Jurkat, Clone E6-1 (cell line): ENCODE measurements at regions not wholly inside any gene's neighbourhood (a gene's known extent, or its start where the extent isn't known, plus 50 kb on each side); places are given as distances from the start of the nearest gene placed in this dataset.

Experiments used
- DNase-seq: peaks from one replicate; pipeline ENCODE4 v3.0.0-alpha.2; 2011; ENCODE audit warnings: low read depth, low spot score
- H3K4me3 ChIP-seq: 2 replicates; pipeline ENCODE4 v1.5.1; 2011; ENCODE audit warnings: mild to moderate bottlenecking, low read length, control low read depth, moderate library complexity

DNA sequence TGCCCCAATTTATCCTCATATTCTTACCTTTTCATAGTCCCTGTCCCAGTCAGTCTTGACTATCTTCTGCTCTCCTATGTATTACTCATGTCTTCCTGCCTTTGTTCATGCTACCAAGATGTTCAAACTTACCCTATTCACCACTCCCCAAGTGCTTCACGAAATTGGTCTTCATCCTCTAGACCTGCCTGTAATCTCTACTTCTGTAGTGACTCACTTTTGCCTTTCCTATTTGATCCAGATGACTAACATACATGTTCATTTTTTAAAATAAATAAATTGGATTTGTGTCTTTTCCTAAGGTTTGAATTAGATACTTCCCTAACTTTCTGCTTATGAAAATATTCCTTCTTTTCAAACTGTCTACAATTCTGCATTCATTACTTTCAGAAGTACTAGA is 107.7 kb upstream of the PPM1H start:
- H3K4me3 ChIP-seq: no peak overlapping the region
- no peak for DNase-seq

GRCh38 chr12:63041601-63042000 is 106.7 kb upstream of the PPM1H start:
- no peak overlapping the region for H3K4me3 ChIP-seq
- no peak for DNase-seq

DNA sequence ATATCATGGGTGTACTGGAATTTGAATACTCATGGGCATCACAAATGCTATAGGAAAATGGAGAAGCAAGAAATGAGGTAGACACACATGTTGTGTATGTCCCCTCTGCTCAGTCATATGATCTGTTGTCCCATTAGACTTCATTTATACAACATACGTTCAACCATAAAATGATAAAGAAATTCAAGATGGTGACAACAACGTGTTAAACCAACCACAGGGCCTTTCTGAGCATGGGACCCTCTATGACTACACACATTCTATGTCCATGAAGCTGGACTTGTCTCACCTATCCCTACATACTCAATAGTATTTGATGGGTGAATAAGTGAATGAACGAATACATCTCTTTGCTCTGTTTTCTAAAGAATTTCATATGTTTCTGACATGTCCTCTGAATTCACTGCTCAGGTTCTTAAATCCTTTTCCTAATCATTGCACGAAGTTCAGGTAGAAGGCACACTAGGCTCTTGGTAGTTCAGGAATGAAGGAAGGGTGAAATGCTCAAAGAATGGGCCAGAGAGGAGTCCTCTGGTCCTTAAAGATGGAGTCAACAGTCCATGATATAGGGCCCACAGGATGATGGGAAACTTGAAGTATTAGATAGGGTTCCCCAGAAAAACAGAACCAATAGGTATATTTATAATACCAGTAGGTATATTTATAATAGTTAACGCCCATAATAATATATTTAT is 105.7 kb upstream of the PPM1H start:
- DNase-seq: no peak

DNA sequence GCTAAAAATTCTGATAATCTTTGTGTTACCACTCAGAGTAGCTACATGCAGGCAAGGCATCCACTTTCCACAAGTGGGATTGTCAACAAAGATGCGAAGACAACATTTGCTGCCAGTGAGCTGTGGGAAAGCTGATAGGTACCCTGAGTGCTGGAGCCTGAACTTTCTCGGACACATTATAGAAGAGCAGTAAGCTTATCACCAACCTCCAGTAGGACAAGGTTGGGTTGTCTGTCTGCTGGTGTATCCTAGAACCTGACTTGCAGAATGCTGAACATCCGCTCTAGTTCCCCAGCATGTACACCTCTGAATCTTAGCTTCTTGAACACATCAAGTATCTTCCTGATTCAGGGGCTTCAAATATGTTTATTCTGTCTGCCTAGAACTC is 103.8 kb upstream of the PPM1H start:
- no peak overlapping the region for H3K4me3 ChIP-seq
- DNase-seq: no peak

More for the DNA sequence above, 105.7 kb upstream of the PPM1H start:
- no peak overlapping the region for H3K4me3 ChIP-seq

- DNase-seq: no peak
- no peak overlapping the region for H3K4me3 ChIP-seq
These were observed 103.1 kb upstream of the PPM1H start for GRCh38 chr12:63037746-63038712.

GRCh38 chr12:63036974-63037335 is 102.0 kb upstream of the PPM1H start:
- no peak overlapping the region for H3K4me3 ChIP-seq
- no peak for DNase-seq

GRCh38 chr12:63036216-63036973 is 101.4 kb upstream of the PPM1H start:
- no peak overlapping the region for H3K4me3 ChIP-seq
- DNase-seq: no peak

- no peak overlapping the region for H3K4me3 ChIP-seq
- no peak for DNase-seq
These were observed 99.7 kb upstream of the PPM1H start for GRCh38 chr12:63034601-63035000.

- no peak for DNase-seq
- H3K4me3 ChIP-seq: no peak overlapping the region
These were observed 94.7 kb upstream of the PPM1H start for GRCh38 chr12:63029676-63030075.

GRCh38 chr12:63028951-63029350 is 94.0 kb upstream of the PPM1H start:
- H3K4me3 ChIP-seq: no peak overlapping the region
- no peak for DNase-seq

DNA sequence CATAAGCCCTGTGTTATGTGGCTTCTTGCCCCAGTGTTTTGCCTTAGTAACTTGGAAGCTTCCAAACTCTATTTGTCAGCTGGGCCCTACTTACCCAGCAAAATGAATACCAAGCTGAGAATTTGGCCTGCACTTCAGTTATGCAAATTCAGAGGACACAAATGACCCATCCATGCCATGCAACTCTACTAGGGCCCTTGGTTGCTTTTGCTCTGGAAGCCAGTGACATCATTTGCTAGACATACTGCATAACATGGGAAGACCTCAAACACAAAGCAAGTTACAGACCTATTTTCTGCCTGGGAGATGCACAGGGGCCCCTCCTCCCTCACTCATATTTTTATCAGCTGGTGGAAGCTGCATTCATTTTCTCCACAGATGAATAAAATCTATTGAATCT is 90.2 kb upstream of the PPM1H start:
- no peak for DNase-seq
- H3K4me3 ChIP-seq: no peak overlapping the region

DNA sequence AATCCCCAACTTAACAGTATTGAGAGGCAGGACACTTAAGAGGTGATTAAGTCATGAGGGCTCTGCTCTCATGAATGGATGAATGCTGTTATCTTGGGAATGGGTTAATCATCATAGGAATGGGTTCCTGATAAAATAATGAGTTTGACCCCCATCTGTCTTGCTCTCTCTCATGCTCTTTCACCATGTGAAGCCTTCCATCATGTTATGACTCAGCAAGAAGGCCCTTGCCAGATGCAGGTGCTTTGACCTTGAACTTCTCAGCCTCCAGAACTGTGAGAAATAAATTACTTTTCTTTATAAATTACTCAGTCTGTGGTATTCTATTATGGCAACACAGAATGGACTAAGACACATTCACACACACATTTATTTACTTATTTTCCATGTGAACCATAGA is 89.0 kb upstream of the PPM1H start:
- no peak for DNase-seq
- no peak overlapping the region for H3K4me3 ChIP-seq

DNA sequence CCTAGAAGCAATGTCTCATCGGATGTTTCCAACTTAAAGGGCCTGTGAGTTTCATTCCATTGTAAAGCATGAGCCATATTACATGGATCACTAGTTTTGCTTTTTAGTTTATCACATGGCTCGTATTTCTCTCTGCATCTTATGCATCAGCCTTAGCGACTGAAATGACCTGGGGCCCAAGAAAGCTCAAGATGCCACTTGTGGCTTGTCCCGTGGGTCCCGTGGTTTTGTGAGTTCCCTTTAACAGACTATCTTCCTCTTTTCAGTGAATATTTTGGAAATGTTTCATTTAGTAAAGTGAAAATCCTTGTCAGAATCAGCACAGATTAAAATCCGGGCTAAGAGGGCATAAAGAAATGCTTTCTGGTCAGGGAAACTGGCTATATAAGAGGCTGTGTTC is 86.2 kb upstream of the PPM1H start:
- no peak for DNase-seq
- no peak overlapping the region for H3K4me3 ChIP-seq

DNA sequence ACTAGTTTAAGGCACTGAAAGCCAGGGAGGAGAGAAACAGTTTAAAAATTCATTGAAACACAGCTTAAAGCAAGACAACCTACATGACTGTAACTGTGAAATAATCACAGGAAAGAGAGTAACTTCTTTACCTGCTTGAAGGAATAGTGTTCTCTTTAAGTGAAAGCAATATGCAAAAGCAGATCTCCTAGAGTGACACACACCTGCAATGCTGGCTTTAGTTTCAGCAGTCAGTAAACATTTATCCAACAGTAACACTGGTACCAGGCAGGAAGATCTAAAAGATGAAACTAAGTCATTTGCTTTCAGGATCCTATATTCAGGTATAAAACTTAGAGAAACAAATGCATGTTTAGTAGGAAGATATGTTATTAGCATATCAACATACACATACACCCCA is 85.3 kb upstream of the PPM1H start:
- no peak overlapping the region for H3K4me3 ChIP-seq

DNA sequence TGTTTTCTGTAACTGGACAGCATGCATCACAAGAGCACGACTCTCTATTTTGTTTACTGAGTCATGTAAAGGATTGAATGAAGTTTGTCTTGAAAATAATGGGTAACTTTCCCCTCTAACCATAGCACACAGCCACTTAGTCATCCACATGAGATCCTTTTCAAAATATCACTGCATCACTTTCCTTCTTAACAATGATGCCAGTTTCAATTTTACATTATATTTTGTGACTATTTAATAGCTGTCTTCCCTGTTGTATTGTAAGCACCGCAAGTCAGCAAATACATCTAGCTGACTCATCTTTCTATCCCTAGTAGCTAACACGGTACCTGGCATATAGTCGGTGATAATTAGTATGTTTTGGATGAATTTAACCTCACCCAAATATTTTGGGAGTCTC is 83.3 kb upstream of the PPM1H start:
- H3K4me3 ChIP-seq: no peak overlapping the region
- DNase-seq: no peak

More for the DNA sequence above, 85.3 kb upstream of the PPM1H start:
- DNase-seq: no peak

DNA sequence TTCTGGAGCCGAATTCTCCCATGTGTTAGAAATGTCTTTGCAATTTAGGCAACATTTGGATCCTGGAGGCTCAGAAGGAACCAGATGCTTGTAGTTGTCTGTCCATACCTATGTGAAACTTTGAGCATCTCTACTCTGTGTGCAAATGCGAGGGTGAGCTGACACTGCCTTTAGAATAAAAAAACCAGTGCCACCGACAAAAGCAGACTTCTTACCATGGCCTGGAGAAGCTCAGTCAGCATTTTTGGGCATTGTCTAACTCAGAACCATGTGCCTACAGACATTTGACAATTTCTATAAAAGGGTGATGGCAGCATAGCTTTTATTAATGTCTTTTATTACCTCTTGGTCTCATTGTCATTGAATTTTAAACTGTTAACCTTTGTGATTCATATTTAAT is 78.4 kb upstream of the PPM1H start:
- no peak overlapping the region for H3K4me3 ChIP-seq
- no peak for DNase-seq

- no peak for DNase-seq
These were observed 75.7 kb upstream of the PPM1H start for GRCh38 chr12:63010698-63011097.

DNA sequence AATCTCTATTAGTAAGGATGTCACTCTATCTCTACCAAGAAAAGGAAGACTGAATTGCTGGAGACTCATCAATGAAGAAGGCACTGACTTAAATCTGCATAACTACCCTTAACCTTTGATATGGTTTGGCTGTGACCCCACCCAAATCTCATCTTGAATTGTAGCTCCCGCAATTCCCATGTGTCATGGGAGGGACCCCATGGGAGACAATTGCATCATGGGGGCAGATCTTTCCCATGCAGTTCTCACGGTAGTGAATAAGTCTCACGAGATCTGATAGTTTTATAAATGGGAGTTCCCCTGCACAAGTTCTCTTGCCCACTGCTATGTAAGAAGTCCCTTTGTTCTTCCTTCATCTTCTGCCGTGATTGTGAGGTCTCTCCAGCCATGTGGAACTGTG is 73.4 kb upstream of the PPM1H start:
- DNase-seq: no peak
- no peak overlapping the region for H3K4me3 ChIP-seq

More at GRCh38 chr12:63010698-63011097, 75.7 kb upstream of the PPM1H start:
- H3K4me3 ChIP-seq: no peak overlapping the region

- DNase-seq: no peak
- no peak overlapping the region for H3K4me3 ChIP-seq
These were observed 72.8 kb upstream of the PPM1H start for GRCh38 chr12:63007726-63008125.

- H3K4me3 ChIP-seq: no peak overlapping the region
- no peak for DNase-seq
These were observed 71.6 kb upstream of the PPM1H start for GRCh38 chr12:63006536-63006935.
